OCI-LY3 (cell line): ENCODE measurements at regions not wholly inside any gene's neighbourhood (a gene's known extent, or its start where the extent isn't known, plus 50 kb on each side); places are given as distances from the start of the nearest gene placed in this dataset.

Experiments used
- CTCF ChIP-seq: fragments of 200-600, 300-600 bp; sonication (generic); IDR thresholded peaks from 2 replicates; pipeline ENCODE4 v1.5.1; 2014; ENCODE audit warnings: antibody characterized with exemption, low read length, low read depth
- EZH2phosphoT487 ChIP-seq: fragments of 200-600 bp; shearing (Covaris generic); IDR thresholded peaks from 2 replicates; pipeline ENCODE4 v1.6.1; 2018; ENCODE audit warnings: antibody characterized with exemption, mixed run types, low read depth

GRCh38 chr10:2488446-2489005, 578.8 kb upstream of the PFKP start:
- TF ChIP-seq CTCF: no peak
- TF ChIP-seq EZH2phosphoT487: no peak
